Left ventricle myocardium superior (tissue), 1 donor: ENCODE measurements at regions not wholly inside any gene's neighbourhood (a gene's known extent, or its start where the extent isn't known, plus 50 kb on each side); places are given as distances from the start of the nearest gene placed in this dataset.
"Not testable (repeated sequence)": the region's sequence is repeated elsewhere in the genome, so short reads cannot be mapped to it uniquely, and the experiment has no call there.

Experiments
- ATAC-seq: fragments of 200-7000 bp; cut with Tn5 transposase; one replicate; pipeline ENCODE4 v1.9.1; 2020; ENCODE audit warnings: mild to moderate bottlenecking, moderate library complexity
- DNase-seq: peaks from one replicate; pipeline ENCODE4 v3.0.0-alpha.2; 2020
- intact Hi-C: fragments of 100-400 bp; cut with micrococcal nuclease; formaldehyde crosslinking; loops from one replicate; pipeline ENCODE4 v1.11.0; 2022
- donor health status: DM: no; HTN: yes; CAD: no; lungs with severe emphysema.

GRCh38 chr3:193168931-193169330, 72.1 kb upstream of the PLAAT1 start:
- ATAC-seq = no peak
- intact Hi-C loops = no loop called here

DNA sequence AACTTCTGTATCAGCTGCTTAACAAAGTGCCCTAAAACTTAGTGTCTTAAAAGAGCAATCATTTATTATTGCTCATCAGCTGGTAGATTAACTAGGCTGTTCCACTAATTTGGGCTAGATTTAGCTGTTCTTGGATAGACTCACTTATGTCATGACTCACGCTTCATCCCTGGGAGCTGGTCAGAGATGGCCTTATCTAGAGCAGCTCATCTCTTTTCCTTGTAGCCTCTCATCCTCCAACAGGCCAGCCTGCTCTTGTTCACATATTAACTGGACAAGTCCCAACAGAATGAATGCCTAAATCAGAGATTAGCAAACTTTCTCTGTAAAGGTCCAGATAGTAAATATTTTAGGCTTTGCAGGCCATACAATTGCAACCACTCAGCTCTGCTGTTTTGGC, 66.9 kb upstream of the PLAAT1 start:
- intact Hi-C loops = no loop called here
- DNase-seq (no peak), ATAC-seq (no peak)

More at GRCh38 chr3:193168931-193169330, 72.1 kb upstream of the PLAAT1 start:
- no peak for DNase-seq

- ATAC-seq, DNase-seq, intact Hi-C loops: not testable (repeated sequence)
Measured at GRCh38 chr3:193179332-193180012, 61.5 kb upstream of the PLAAT1 start.

DNA sequence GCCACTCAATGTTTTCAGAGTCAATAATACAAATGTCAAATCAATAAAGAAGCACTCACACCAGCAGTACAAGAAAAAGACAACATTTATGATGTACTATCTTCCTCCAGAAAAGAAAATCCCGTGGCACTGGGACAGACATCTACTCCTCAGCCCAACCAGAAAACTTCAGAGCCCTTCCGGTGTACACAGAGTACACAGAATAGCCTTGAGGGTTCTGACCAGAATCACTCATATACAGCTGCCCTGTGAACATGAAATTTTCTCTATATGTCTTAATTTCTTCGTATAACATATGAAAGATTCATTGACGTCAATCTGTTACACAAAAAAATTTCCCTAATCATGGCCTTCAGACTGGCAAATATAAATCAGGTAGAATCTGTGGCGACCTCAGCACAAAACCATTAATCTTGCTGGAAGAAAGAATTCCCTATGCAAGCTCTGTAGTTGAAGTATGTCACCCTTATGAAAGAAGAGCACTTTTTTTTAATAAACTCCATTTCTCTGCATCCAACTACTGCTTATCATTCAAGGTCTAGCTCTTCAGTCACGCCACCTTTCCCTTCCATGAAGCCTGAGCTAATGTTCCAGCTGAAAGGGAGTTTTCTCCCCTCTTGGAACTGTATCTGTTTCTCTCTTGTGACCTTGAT, 53.8 kb upstream of the PLAAT1 start:
- no peak for ATAC-seq
- DNase-seq = no peak
- intact Hi-C loops = no loop called here

DNA sequence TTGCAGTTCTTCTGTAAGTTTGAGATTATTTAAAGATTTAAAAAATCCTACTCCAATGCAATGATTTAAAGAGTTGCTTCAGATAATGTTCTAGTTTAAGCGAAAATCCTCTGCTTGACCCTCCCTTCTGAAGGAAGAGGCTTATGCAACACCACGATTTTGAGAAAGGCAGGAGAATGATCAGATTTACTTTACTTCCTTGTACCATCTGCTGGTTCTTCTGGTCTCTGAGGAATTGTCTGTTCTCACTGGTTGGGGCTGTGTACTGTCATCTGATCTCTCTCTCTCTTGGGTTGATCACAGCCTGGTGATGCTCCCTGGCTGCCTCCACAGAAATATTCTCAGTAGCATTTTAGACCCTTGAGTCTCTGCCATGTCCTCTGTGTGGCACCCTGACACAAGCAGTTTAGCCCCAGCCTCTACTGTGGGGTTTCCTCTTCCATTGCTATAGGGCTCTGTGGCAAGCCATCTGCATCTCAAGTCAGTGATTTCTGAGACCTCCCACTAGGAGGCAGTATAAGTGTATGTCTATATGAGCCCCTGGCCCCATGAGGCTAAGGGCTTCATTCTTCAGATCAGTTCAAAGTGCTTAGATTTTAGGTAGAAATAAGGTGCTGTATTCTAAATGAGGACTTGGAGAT, 50.8 kb upstream of the PLAAT1 start:
- no peak for ATAC-seq
- intact Hi-C loops = no loop called here

More for the DNA sequence above, 50.8 kb upstream of the PLAAT1 start:
- DNase-seq = no peak
